Omental fat pad (tissue), 3 donors: ENCODE measurements at regions not wholly inside any gene's neighbourhood (a gene's known extent, or its start where the extent isn't known, plus 50 kb on each side); places are given as distances from the start of the nearest gene placed in this dataset.
A peak's percentile ranks its signal among the peaks of the same experiment; 100 is the strongest.

Experiments
- ATAC-seq: fragments of 150-250 bp; one replicate; pipeline ENCODE4 v1.9.1; 2016; ENCODE audit warnings: mild to moderate bottlenecking, moderate library complexity; ENCODE audit not compliant: low FRiP score
- DNase-seq: peaks from one replicate; pipeline ENCODE4 v3.0.0-alpha.2; 2019; ENCODE audit warnings: low spot score
- CTCF ChIP-seq, 3 donors: fragments of 450-650 bp; IDR thresholded peaks; one replicate each; pipeline ENCODE4 v1.5.1; 2016 to 2017; ENCODE audit warnings: antibody characterized with exemption in 3 of 3, mild to moderate bottlenecking in 3 of 3, moderate library complexity in 2 of 3

- TF ChIP-seq CTCF (IDR thresholded peaks at IDR 0.05): no peak
- ATAC-seq: no peak
- DNase-seq: no peak
Measured at GRCh38 chr16:76612497-76612896, 335.3 kb downstream of the CNTNAP4 start.

GRCh38 chr16:76614269-76614668 is 337.1 kb downstream of the CNTNAP4 start:
- TF ChIP-seq CTCF (IDR thresholded peaks at IDR 0.05): no peak
- no peak for DNase-seq
- no peak for ATAC-seq

GRCh38 chr16:76622876-76623275 is 345.7 kb downstream of the CNTNAP4 start:
- no peak for TF ChIP-seq CTCF (IDR thresholded peaks at IDR 0.05)
- DNase-seq: no peak
- ATAC-seq: no peak

GRCh38 chr16:76634847-76635697 is 357.9 kb downstream of the CNTNAP4 start:
- DNase-seq (no peak), ATAC-seq (no peak)
- TF ChIP-seq CTCF (IDR thresholded peaks at IDR 0.05): no peak

GRCh38 chr16:76639685-76640289 is 362.6 kb downstream of the CNTNAP4 start:
- DNase-seq (no peak), ATAC-seq (peak; percentile 57)
- no peak for TF ChIP-seq CTCF (IDR thresholded peaks at IDR 0.05)

GRCh38 chr16:76650582-76650981 is 373.4 kb downstream of the CNTNAP4 start:
- DNase-seq: no peak
- TF ChIP-seq CTCF (IDR thresholded peaks at IDR 0.05): no peak
- no peak for ATAC-seq
